NCI-H748 treated with DMSO at 0.1 percent for 48 hours (cell line): ENCODE measurements at regions not wholly inside any gene's neighbourhood (a gene's known extent, or its start where the extent isn't known, plus 50 kb on each side); places are given as distances from the start of the nearest gene placed in this dataset.
"Not testable (repeated sequence)": the region's sequence is repeated elsewhere in the genome, so short reads cannot be mapped to it uniquely, and the experiment has no call there.

Experiments
- DNase-seq: peaks from one replicate; lab custom pipeline; 2025; lab: John Stamatoyannopoulos, UW

DNA sequence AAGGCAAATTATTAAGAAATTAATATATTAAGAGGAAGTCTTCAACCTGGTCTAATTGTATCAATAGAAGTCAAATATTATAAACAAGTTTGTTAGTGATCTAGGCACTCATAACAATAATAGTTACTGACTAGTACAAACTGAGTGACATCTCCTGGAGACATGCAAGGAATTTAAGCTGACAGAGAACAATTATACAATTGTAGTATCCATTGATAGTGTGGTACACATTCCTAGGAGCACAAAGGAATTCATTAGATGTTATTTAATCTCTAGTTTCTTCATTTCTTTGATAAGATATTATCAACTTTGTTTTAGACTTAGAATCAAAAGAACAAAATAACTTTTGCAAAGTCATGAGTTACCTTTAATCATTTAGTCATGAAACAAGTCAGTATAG is 1048.6 kb downstream of the PCDH7 start:
- no peak for DNase-seq

DNA sequence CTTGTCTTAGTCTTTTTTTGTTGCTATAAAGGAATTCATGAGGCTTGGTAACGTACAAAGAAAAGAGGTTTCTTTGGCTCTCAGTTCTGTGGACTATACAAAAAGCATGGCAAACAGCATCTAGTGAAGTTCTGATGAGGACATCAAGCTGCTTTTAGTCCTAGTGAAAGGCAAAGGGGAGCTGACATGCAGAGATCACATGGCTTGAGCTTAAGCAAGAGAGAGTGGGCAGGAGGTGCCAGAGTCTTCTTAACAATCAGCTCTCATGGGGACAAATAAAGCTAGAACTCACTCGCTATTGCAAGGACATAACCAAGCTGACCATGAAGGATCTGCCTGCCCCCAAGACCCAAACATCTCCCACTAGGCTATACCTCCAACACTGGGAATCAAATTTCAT is 1063.1 kb downstream of the PCDH7 start:
- no peak for DNase-seq

DNA sequence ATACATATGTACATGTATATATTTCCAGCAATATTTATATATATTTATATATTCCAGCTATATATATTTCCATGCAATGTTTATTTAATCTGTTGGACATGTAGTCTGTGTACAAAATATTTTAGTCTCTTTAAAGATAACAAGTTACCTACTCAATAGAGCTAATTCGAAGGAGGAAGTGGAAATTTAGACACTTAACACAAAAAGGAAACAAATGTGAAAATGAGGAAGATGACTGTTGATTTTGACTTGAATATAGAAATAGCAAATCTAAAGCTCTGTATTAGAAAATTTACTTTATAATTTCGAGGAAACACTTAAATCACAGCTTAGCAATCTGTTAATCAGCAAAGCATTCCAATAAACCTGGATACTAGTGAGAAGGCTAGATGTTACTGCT is 1064.4 kb downstream of the PCDH7 start:
- DNase-seq = no peak

DNA sequence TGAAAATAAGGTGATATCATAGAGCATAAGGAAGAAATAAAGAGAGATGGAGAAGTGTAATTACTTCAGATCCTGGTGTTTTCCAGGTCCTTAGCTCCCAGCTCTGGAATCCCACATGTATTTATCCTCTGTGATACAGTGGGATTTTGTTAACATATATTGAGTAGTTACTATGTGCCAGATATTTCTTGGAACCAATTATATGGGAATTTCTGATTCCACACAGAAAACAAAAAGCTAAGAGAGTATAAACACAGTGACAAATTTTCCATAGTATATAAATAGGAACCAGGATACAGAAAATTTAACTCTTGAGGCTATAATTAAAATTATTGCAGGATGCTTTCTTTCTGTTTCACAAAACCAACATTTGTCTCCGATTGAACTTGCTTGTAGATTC is 1067.5 kb downstream of the PCDH7 start:
- DNase-seq = no peak

DNA sequence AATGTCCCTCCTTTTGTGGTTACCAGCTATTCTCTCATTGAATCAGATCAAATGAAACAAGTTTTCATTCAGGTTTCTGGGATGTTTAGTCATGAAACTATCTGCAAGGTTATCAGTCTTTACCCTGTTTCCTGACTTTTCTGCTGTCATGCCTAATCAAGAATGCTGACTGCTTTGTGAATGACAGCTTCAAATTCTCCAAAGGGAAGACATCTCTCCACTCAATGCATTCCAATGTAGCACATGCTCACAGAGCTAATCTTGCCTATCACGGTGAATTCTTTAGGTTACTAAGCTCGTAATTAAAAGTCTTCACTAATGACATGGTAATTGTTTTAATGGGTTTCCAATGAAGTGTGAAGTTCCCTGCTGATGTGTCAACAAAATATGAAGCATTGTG is 1068.5 kb downstream of the PCDH7 start:
- no peak for DNase-seq

DNA sequence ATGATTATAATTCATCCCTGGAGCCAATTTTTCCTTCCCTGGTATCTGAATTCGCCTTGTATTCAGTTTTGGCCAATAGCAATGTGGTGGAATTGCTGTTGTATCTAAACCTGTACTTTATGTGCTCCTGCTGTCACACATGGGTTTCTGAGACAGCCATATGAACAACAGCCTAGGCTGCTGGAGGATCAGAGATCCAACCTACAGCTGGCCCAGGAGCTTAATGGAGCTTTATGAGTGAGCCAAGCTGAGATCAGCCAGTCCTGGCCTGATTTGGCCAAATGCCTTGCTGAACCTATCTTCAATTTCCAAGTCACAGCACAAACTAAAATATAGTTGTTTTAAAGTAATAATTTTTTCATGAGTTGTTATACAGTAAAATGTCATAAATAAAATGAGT is 1071.5 kb downstream of the PCDH7 start:
- no peak for DNase-seq

DNA sequence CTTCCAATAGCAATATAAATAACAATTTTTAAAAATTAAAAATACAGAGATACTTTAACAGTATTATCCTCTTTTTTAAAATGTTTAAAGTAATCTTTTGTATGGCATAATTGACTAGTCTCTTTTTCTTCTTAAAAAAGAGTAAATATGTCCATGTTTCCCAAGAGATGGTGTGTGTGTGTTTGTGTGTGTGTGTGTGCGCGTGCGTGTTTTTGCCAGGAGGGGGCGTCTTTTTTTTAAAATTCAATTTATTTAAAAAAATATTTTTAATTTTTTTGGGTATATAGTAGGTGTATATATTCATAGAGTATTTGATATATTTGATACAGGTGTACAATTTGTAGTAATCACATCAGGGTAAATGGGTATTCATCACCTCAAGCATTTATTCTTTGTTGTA is 1073.7 kb downstream of the PCDH7 start:
- no peak for DNase-seq

DNA sequence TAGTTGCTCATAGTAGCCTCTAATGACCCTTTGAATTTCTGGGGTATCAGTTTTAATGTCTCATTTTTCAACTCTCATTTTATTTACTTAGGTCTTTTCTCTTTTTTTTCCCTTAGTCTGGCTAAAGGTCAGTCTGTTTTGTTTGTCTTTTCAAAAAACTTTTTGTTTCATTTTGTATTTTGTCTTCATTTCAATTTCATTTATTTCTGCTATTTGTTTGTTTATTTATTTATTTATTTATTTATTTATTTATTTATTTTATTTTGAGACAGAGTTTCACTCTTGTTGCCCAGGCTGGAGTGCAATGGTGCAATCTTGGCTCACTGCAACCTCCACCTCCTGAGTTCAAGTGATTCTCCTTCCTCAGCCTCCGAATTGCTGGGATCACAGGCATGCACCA is 1076.9 kb downstream of the PCDH7 start:
- not testable (repeated sequence) for DNase-seq

DNA sequence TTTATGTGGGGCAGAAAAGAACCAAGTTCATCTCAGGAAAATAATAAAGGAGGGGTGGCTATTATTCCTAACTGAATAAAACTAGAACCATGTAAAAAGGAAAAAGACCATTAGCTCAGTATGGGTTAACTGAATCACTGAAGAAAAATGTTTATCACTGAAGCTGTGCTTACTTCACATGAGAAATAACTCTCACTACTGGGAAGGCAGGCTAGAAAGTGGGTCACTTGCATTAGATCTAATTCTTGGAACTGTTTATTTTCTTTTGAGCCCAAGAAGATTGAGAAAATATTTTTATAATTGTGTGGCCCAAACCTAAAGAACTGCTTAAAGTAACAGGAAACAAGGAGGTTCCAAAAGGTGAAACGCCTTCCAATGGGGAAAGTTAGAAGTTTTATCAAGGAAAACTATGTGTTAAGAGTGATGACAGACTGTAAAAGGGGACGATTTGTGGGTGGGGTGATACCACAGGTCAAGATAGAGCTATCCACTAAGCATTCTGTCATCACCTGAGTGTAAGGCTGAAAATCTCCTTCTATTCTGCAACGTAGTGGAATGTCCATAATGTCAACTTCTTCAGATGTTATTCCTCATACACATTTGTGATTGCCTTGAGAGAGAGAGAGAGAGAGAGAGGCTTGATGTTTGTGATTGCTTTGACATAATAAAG is 1083.5 kb downstream of the PCDH7 start:
- no peak for DNase-seq

DNA sequence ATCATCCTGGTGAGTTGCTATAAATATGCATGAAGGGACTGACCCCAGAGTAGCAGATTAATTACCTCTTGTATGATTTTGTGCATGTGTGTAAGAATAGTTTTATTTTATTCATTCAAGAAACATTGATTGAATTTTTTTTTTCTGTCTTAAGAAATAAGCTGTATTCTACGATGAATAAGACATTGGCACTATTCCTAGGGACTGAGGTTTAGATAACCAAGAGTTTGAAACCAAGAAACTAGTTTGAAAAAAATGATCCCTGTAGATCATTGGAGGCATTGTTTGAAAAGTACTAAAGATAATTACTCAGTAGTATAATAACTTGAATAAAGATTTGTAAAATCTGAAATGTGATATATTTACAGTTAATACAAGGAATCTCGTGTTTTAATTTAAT is 1086.9 kb downstream of the PCDH7 start:
- DNase-seq = no peak

DNA sequence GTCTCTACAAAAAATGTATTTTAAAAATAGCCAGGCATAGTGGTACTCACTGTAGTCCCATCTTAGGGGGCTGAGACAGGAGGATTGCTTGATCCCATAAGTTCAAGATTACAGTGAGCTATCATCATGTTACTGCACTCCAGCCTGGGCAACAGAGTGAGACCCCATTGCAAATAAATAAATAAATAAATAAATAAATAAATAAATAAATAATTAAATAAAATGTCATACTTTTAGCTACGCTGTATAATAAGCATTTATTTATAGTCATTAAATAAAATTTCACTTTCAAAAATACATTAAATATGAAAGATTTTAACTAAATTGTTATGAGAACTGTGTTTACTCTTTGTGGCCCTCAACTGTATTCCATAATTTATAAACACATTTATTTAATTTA is 1124.2 kb downstream of the PCDH7 start:
- no peak for DNase-seq

DNA sequence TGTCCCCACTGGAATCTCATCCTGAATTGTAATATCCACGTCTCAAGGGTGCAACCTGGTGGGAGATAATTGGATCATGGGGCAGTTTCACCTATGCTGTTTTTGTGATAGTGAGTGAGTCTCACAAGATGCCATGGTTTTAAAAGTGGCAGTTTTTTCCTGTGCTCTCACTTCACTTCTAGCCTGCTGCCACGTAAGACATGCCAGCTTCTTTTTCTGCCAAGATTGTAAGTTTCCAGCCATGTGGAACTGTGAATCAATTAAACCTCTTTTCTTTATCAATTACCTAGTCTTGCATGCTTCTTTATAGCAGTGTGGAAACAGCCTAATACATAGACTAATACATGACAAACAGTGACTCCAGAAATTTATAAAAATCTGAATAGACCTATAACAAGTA is 1131.8 kb downstream of the PCDH7 start:
- no peak for DNase-seq

DNA sequence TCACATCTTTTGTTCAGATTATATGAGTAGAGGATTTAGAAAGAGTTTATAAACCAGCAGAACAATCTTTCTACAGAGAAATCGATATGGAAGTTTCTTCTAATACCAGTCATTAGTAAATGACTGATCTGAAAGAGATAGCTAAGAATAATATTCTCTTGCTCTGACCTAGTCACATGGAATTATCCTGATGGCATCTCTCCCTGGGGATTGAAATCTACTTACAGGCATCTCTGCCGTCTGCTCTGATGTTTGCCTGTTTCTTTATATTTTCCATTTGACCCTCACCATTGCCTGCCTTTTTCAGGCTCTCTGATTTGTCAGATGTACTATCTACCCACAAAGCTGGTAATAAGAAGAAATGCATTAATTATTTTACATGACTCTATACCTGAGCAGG is 1157.3 kb downstream of the PCDH7 start:
- no peak for DNase-seq

DNA sequence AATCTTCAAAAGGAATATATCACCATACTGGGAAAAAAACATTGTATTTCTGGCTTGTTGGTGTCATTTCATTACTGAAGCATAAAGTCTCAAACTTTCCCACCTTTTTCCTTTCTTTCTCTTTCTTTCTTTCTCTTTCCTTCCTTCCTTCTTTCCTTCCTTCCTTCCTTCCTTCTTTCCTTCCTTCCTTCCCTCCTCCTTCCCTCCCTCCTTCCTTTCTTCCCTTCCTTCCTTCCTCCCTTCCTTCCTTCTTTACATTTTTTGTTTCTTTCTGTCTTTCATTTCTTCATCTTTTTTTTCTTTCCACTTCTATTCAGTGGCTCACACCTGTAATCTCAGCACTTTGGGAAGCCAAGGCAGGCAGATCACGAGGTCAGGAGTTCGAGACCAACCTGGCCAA is 1160.7 kb downstream of the PCDH7 start:
- DNase-seq = not testable (repeated sequence)

DNA sequence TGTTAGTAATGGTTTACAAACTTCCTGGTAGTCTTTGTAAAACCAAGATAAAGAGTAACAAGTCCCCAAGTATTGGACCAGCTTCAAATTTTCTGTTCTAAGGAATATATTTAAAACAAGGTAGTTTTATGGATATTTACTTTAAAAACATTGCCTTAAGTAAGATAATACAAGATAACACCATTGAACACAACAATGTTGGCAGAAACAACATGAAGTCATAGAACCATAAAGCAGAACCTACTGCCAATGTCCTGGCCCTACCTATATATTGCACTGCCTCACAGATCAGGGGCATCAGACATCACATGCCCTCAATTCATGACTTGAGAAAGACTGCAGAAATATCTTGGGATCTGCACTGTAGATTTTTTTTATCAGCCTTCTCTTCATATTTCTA is 1176.2 kb downstream of the PCDH7 start:
- DNase-seq = no peak

DNA sequence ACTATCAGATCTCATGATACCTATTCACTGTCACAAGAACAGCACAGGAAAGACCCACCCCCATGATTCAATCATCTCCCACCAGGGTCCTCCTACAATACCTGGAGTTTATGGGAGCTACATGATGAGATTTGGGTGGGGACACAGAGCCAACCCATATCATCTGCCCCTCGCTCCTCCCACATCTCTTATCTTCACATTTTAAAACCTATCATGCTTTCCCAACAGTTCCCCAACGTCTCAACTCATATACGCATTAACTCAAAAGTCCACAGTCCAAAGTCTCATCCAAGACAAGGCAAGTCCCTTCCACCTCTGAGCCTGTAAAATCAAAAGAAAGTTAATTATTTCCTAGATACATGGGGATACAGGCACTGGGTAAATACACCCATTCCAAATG is 1185.2 kb downstream of the PCDH7 start:
- DNase-seq = no peak

DNA sequence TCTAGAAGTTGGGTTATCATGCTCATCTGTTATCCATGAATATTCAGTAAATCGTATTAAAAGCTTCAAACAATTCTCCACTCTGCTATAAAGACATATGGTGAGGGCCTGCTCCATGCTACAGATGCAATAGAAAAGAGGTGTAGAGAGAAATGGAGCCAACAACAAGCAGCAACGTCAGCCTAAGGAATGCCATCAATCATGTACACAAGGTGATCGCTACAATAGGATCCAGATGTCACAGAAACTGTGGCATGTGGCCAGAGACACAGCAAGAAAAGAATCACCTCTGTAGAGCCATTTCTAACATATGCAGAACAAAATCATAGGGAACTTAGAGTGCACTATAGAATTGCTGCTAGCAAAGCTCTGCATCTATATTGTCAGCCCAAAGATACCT is 1188.1 kb downstream of the PCDH7 start:
- DNase-seq = no peak

DNA sequence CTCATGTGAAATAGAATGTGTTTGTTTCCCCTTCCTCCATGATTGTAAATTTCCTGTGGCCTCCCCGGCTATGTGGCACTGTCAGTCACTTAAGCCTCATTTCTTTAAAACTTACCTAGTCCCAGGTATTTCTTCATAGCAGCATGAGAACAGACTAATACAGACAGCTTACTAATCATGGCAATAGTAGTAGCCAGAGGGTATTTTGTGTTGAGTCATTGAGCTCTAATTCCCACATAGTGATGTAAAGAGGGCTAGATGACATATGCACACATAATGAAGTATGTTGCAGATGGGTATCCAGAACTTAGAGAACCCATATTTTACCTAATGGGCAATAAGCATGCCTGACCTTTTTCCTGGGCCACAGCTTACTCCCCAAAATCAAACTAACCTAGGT is 1197.2 kb downstream of the PCDH7 start:
- DNase-seq = no peak

DNA sequence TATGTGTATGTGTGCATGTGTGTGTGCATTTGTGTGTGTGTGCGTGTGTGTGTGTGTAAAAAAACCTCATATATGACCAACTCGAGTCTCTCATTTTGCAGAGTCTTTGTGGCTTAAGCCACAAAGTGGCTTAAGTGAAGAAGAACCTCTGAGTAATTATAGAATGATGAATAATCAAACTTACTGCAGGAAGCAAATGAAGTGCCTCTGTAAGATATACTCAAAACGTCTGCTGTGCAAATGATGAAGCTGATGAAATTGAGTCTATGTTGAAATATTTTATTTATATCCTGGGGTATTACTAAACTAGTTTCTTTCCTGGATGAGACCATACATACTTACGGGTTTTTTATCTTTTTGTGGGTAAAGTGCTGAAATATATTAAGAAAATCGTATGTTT is 1198.7 kb downstream of the PCDH7 start:
- DNase-seq = no peak

DNA sequence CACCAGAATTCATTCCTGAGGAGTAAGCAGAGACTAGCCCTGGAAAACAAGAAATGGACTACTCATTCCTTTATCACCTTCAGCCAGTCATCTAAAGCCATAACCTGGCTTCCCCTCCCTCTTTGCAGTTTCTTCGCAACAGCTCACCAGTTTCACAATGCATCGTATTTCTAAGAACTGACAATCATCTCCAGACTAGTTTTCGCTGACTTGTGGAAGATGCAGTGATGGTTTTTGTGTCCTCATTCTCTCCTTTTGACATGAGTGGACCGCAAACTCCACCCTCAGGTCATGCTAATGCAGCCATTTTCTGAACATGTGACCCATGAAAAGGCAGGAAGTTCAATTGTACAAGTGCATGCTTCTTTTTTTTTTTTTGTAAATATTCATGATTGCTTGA is 1203.5 kb downstream of the PCDH7 start:
- DNase-seq = no peak

DNA sequence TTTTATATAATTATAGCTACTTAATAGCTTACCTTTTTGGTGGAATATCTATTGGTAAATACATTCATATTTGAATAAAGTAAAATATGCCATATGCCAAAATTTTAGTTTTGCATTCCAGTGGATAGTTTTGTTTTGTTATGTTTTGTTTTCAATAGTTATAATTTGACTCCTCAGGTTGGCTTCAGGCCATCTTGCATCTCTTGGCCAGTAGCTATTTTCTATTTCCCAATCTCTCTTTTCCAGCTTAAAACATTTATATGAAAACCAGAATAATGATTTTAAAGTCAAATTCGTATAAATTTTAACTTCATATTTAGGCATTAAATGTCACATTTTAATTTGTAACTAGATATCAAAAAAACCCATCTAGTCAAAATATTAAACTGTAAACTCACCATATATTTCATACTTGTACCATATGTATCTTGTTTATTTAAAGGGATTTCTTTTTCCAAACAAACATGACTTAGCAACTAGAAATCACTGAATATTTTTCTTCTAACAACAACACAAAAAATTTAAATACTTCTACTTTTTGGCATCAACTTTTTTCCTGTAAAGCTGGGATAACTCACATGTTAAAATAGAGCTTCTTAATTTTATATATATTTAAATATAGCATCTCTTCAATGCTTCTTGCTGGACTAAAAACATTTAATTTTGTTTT is 1209.6 kb downstream of the PCDH7 start:
- DNase-seq = no peak

DNA sequence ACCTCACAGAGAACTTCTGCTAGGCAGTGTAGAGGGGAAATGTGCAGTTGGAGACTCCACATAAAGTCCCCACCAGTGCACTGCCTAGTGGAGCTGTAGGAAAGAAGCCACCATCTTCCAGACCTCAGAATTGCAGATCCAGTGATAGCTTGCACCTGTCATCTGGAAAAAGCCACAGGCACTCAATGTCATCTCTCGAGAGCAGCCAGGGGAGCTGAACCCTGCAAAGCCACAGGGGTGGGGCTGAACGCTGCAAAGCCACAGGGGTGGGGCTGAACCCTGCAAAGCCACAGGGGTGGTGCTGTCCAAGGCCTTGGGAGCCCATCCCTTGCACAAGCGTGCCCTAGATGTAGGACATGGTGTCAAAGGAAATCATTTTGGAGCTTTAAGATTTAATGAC is 1226.3 kb downstream of the PCDH7 start:
- no peak for DNase-seq

DNA sequence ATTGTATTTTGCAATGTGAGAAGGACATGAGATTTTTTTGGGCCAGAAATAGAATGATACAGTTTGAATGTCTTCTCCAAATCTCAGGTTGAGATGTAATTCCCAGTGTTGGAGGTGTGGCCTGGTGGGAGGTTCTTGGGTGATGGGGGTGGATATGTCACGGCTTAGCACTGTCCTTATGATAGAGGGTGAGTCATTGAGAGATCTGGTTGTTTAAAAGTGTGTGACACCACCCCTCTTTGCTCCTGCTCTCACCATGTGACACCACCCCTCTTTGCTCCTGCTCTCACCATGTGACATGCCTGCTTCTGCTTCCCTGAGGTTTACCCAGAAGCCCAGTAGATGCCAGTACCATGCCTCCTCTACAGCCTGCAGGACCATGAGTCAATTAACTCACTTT is 1226.9 kb downstream of the PCDH7 start:
- no peak for DNase-seq

DNA sequence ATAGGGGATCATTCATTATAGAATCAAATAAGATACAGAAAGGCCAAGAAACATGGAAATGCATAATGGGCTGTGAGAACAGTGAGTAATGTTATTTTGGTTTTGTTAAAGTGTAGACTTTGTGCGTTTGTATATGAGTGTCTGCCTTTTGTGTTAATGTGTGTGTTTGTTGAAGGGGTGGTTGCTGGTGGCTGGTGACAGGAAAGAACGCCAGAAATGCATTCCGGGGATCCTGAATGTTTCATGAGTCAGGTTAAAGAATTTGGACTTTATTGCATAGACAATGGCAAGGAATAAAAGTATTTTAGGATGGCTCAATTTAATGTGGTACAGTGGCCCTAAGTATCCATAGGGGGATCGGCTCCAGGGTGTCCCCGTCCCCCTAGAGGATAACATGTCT is 1228.9 kb downstream of the PCDH7 start:
- DNase-seq = no peak
